Nephron (organoid): ENCODE measurements at regions not wholly inside any gene's neighbourhood (a gene's known extent, or its start where the extent isn't known, plus 50 kb on each side); places are given as distances from the start of the nearest gene placed in this dataset.

Experiments
- H3K27ac Mint-ChIP-seq, 3 experiments: 2 replicates each; pipeline ENCODE4 v1.8.0; 2020; ENCODE audit warnings: mixed read lengths in 3 of 3, mild to moderate bottlenecking in 2 of 3, moderate library complexity in 1 of 3
- H3K27me3 Mint-ChIP-seq: 2 replicates; pipeline ENCODE4 v1.8.0; 2021; ENCODE audit warnings: low read depth, mild to moderate bottlenecking, moderate library complexity, mixed read lengths
- H3K36me3 Mint-ChIP-seq: 2 replicates; pipeline ENCODE4 v1.8.0; 2020; ENCODE audit warnings: low read depth, mixed read lengths
- H3K4me1 Mint-ChIP-seq: 2 replicates; pipeline ENCODE4 v1.8.0; 2020; ENCODE audit warnings: mixed read lengths
- H3K4me3 Mint-ChIP-seq, 3 experiments: 2 replicates each; pipeline ENCODE4 v1.8.0; 2020; ENCODE audit warnings: mild to moderate bottlenecking in 3 of 3, mixed read lengths in 3 of 3, moderate library complexity in 2 of 3
- H3K9me3 Mint-ChIP-seq: 2 replicates; pipeline ENCODE4 v1.8.0; 2020; ENCODE audit warnings: mixed read lengths
- CTCF ChIP-seq, 3 experiments: fragments of 200-600 bp; sonication (generic); IDR thresholded peaks; one replicate each; pipeline ENCODE4 v1.5.0; 2021; ENCODE audit warnings: antibody characterized with exemption in 3 of 3; ENCODE audit not compliant: unreplicated experiment in 3 of 3

DNA sequence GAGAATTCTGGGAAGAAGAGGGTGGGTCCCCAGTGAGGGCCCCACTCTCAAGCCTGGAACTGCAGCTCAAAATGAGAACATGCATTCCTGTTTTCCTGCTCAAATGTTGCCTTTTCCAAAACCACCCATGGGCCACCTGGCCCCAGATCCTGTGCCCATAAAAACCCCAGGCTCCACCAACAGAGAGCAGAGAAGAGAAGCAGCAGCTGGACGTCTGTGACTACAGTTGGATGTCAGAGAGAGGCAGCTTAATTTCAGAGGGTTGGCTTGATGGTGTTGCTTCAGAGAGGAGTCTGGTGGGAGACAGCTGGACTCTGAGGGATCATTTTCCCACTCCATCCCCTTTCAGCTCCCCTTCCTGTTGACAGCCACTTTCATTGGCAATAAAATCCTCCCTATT is 256.4 kb downstream of the FZD1 start:
- H3K4me1 Mint-ChIP-seq, result peaks cover 29% of the 10 kb centered on the region
- H3K9me3 Mint-ChIP-seq, result peaks cover 2% of the 10 kb centered on the region
- H3K4me3 Mint-ChIP-seq, result no peak overlapping the region
- no peaks in the 10 kb centered on the region for H3K36me3 Mint-ChIP-seq
- no peak overlapping the region for H3K27ac Mint-ChIP-seq
- no peak for TF ChIP-seq CTCF (IDR thresholded peaks at IDR 0.05; ENCODE audit: unreplicated experiment in 3 of 3)
- H3K27me3 Mint-ChIP-seq, result no peaks in the 10 kb centered on the region

DNA sequence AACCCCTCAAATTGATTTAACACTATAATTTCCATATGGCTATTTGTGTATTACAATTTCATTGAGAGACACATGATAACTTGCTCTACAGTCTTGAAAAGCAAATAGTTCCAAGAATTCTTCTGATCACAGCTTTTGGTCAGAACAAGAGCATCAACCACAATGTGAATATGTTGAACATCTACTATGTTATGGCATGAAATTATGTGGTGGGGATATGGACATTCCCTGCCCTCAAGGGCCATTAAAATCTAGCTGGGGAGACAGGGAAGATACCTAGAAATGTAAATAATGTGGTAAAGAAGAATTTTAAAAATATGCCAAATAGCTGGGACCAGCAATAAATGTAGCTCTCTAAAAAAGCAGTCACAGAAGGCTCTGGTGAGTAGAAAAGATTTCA is 262.2 kb downstream of the FZD1 start:
- no peak for TF ChIP-seq CTCF (IDR thresholded peaks at IDR 0.05; ENCODE audit: unreplicated experiment in 3 of 3)
- Mint-ChIP-seq H3K9me3 (peaks cover 35% of the 10 kb centered on the region), H3K4me3 (no peak overlapping the region), H3K27me3 (no peaks in the 10 kb centered on the region), H3K4me1 (no peaks in the 10 kb centered on the region), H3K27ac (no peak overlapping the region), H3K36me3 (no peaks in the 10 kb centered on the region)

DNA sequence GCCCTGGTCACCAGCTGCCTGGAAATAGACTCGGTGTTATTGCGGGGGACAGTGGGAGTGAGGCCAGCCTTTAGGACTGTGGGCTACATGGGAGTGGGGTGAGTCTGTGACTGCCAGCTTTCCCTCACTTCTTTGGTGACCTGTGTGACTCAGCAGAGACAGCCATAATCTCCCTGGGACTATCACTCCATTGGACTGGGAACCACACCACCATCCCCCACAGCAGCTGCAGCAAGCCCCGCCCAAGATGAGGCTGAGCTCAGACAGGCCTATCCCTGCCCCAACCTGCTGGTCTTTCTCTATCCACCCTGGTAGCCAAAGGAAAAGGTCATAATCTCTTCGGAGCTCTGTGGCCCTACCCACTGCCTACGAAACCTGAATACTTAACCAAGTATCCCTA is 263.2 kb downstream of the FZD1 start:
- Mint-ChIP-seq H3K4me1 (no peaks in the 10 kb centered on the region), H3K9me3 (peaks cover 42% of the 10 kb centered on the region), H3K4me3 (no peak overlapping the region), H3K36me3 (no peaks in the 10 kb centered on the region), H3K27me3 (no peaks in the 10 kb centered on the region), H3K27ac (no peak overlapping the region)
- TF ChIP-seq CTCF (IDR thresholded peaks at IDR 0.05; ENCODE audit: unreplicated experiment in 3 of 3), result no peak

GRCh38 chr7:91533996-91534395 is 269.8 kb downstream of the FZD1 start:
- no peak for TF ChIP-seq CTCF (IDR thresholded peaks at IDR 0.05; ENCODE audit: unreplicated experiment in 3 of 3)
- Mint-ChIP-seq H3K4me1 (peaks cover 9% of the 10 kb centered on the region), H3K27me3 (no peaks in the 10 kb centered on the region), H3K27ac (no peak overlapping the region), H3K36me3 (no peaks in the 10 kb centered on the region), H3K9me3 (peaks cover 36% of the 10 kb centered on the region), H3K4me3 (no peak overlapping the region)

DNA sequence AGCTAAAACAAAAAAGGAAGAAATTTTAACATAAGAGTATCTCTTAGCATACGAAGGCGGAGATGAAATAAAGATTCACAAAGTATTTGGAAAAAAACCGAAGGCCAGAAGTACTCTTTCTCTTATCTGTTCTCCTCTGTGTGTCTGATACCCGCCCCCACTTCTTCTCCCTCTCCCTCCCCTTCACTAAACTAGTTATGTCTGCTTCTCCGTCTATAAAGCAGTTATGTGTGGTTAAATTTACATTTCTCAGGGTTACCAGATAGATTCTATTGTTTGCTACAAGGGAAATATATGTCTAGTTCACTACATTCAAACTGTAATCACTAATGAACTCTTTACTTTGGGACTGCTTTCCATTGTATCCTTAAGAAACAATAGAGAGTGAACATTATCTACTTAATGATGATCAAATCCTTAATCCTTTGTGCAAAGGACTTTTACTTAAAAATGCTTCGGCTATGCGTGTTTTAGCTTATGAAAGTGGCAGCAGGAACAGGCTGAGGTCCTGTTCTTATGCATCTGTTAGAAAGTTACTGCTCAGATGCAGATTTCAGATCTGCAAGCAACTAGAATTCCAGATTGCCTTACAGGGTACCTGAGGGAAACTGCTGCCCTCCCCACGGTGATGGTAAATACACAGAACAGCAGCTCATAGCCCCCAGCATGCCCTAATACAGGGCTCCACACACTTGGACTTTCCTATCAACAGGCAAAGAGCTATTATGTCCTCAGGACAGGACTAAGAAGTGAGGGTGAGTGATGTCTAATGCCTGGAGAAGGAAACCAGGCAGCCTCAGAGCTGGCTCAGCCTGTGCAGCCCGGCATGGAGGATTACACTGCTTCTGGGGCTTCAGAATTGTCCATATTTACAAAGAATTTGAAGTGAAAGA is 273.3 kb downstream of the FZD1 start:
- peaks cover 6% of the 10 kb centered on the region for H3K9me3 Mint-ChIP-seq

More for the DNA sequence above, 273.3 kb downstream of the FZD1 start:
- Mint-ChIP-seq H3K27ac (peak overlapping the region; percentile 30 to 88 (median 80)), H3K36me3 (no peaks in the 10 kb centered on the region), H3K4me1 (peaks cover 15% of the 10 kb centered on the region), H3K27me3 (no peaks in the 10 kb centered on the region), H3K4me3 (no peak overlapping the region)
- TF ChIP-seq CTCF (IDR thresholded peaks at IDR 0.05; ENCODE audit: unreplicated experiment in 3 of 3), result no peak
